ENCODE measurements at regions not wholly inside any gene's neighbourhood (a gene's known extent, or its start where the extent isn't known, plus 50 kb on each side); places are given as distances from the start of the nearest gene placed in this dataset.

GRCh38 chr4:170736710-170737109, 647.0 kb upstream of the AADAT start:
- Histone ChIP-seq H3K4me1 (no peaks in the 10 kb centered on the region), H3K4me2 (no peak overlapping the region), H3K9me3 (no peaks in the 10 kb centered on the region), H3K4me3 (no peak overlapping the region), H3K27ac (no peak overlapping the region)
- ChIA-PET CTCF (no interaction called here), POLR2A (no interaction called here)
- no peak for ATAC-seq
- no peak for FAIRE-seq
- no peak for DNase-seq (ENCODE audit: low read depth in 1 of 2, low spot score in 1 of 2)
- TF ChIP-seq FOSB (CRISPR knock-in tag; IDR thresholded peaks at IDR 0.05) (no peak), MAZ (IDR thresholded peaks at IDR 0.05; ENCODE audit: borderline replicate concordance, low read depth, low read length) (no peak), REST (IDR thresholded peaks at IDR 0.05) (no peak), HEYL (CRISPR knock-in tag; IDR thresholded peaks at IDR 0.05) (no peak), MAX (IDR thresholded peaks at IDR 0.05) (no peak), KDM1A (IDR thresholded peaks at IDR 0.05; ENCODE audit: low read depth) (no peak), ZNF302 (CRISPR knock-in tag; IDR thresholded peaks at IDR 0.05) (no peak), TFCP2L1 (CRISPR knock-in tag; IDR thresholded peaks at IDR 0.05) (no peak), HOXB13 (CRISPR knock-in tag; IDR thresholded peaks at IDR 0.05; ENCODE audit: low read depth) (no peak), KDM5A (IDR thresholded peaks at IDR 0.05) (no peak), PBX3 (IDR thresholded peaks at IDR 0.05) (no peak)

GRCh38 chr4:170729897-170730296, 640.1 kb upstream of the AADAT start:
- DNase-seq (ENCODE audit: low read depth in 1 of 2, low spot score in 1 of 2) (no peak), ATAC-seq (no peak), FAIRE-seq (no peak)
- no peak overlapping the region for H3K4me2 ChIP-seq
- no peak overlapping the region for H3K27ac ChIP-seq
- ChIA-PET CTCF (no interaction called here), POLR2A (no interaction called here)
- TF ChIP-seq MAZ (IDR thresholded peaks at IDR 0.05; ENCODE audit: borderline replicate concordance, low read depth, low read length) (no peak), NFE2L2 (conservative IDR thresholded peaks at IDR 0.05; ENCODE audit: low read length) (no peak), FOSL2 (IDR thresholded peaks at IDR 0.05) (no peak), FOSL2 (CRISPR knock-in tag; IDR thresholded peaks at IDR 0.05) (no peak), CBX2 (IDR thresholded peaks at IDR 0.05; ENCODE audit: borderline replicate concordance, low read depth) (no peak), HEYL (CRISPR knock-in tag; IDR thresholded peaks at IDR 0.05) (no peak), HOXB13 (CRISPR knock-in tag; IDR thresholded peaks at IDR 0.05; ENCODE audit: low read depth) (no peak), GATA3 (IDR thresholded peaks at IDR 0.05; ENCODE audit: borderline replicate concordance) (no peak)
- no peak overlapping the region for H3K4me3 ChIP-seq
- no peaks in the 10 kb centered on the region for H3K9me3 ChIP-seq
- H3K4me1 ChIP-seq: no peaks in the 10 kb centered on the region
- WGBS (ENCODE audit: missing lambda C conversion rate): 19% methylated on average over 3 of the region's 3 CpGs

- Histone ChIP-seq H3K4me1 (no peaks in the 10 kb centered on the region), H3K9me3 (no peaks in the 10 kb centered on the region), H3K4me2 (no peak overlapping the region), H3K27ac (no peak overlapping the region), H3K4me3 (no peak overlapping the region)
- TF ChIP-seq EHMT2 (IDR thresholded peaks at IDR 0.05; ENCODE audit: low read depth) (no peak), ZC3H11A (IDR thresholded peaks at IDR 0.05) (no peak), MYC (IDR thresholded peaks at IDR 0.05; ENCODE audit: borderline replicate concordance, low read length) (no peak), CBX8 (IDR thresholded peaks at IDR 0.05) (no peak), CTCF (IDR thresholded peaks at IDR 0.05) (no peak), REST (IDR thresholded peaks at IDR 0.05) (no peak), POLR2A (IDR thresholded peaks at IDR 0.05; ENCODE audit: low read length) (no peak), NFE2L2 (conservative IDR thresholded peaks at IDR 0.05; ENCODE audit: low read length) (no peak), FOSB (CRISPR knock-in tag; IDR thresholded peaks at IDR 0.05) (no peak), SREBF2 (IDR thresholded peaks at IDR 0.05) (no peak), JUNB (IDR thresholded peaks at IDR 0.05) (no peak)
- DNase-seq (ENCODE audit: low read depth in 1 of 2, low spot score in 1 of 2) (no peak), FAIRE-seq (no peak), ATAC-seq (no peak)
- 16% methylated on average over 4 of the region's 4 CpGs for WGBS (ENCODE audit: missing lambda C conversion rate)
- CTCF ChIA-PET: no interaction called here
- POLR2A ChIA-PET: no interaction called here
Observed at GRCh38 chr4:170729236-170729635, 639.5 kb upstream of the AADAT start.

All from A549 (cell line).